ENCODE measurements at regions not wholly inside any gene's neighbourhood (a gene's known extent, or its start where the extent isn't known, plus 50 kb on each side); places are given as distances from the start of the nearest gene placed in this dataset.

DNA sequence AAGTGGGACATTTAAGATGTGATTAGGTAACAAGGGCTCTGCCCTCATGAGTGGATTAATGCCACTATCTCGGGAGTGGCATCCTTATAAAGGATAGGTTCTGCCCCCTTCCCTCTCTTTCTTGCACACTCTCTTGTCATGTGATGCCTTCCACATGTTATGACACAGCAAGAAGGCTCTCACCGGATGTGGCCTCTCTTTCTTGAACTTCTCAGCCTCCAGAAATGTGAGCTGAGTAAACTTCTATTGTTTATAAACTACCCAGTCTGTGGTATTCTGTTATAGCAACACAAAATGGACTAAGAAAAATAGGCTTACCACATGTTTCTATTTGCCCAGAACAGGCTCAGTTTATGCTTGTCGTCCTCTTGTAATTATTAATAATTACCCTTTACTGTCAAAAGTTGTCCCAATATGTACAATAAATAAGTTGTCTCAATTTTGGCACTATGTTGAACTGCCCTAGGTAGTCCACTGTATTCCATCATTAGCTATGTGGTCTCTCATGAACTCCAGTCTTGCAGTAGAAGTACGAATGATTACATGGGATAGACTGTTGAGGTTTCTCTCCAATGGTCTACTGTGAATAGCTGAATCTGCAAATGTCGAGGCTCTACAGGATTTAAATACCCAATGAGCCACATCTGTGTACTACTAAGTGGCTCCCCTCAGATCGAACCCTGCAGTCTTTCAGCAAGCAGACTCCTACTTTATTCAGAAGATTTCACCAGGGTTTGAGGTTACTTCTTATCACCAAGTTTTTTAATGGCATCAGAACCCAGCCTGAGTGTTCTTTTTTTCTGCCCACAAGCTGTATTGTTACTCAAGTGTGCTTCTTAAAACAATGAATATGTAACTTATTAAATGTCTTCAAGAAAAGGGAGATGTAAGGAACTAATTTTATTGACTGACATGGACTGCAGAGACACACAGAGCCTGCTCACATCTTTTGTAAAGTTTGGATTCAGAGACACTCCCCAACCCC is 102.0 kb upstream of the LEF1 start:
- DNase-seq, result no peak

- no peak for DNase-seq
Measured at GRCh38 chr4:108264693-108265092, 96.0 kb upstream of the LEF1 start.

- no peak for DNase-seq
Measured at GRCh38 chr4:108263057-108263456, 94.3 kb upstream of the LEF1 start.

- no peak for DNase-seq
Measured at GRCh38 chr4:108261026-108261425, 92.3 kb upstream of the LEF1 start.

DNA sequence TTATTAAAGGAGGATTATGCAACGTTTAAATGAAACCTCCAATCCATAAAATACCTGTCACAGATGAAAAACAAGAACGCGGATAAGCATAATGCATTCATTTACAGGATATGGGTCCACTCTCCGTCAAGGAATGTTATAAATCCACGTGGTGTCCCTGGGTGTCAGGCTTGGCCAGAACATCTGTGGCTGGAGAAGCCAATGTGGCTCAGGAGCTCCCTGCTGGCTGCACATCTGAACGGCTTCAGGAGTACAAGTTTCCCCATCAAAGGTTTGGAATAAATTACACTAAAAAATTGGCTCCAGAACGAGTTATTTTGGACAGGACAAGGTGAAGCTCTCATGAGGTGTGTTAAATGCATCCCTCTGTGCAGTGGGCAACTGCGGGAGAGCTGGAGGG is 87.8 kb upstream of the LEF1 start:
- DNase-seq, result no peak

DNA sequence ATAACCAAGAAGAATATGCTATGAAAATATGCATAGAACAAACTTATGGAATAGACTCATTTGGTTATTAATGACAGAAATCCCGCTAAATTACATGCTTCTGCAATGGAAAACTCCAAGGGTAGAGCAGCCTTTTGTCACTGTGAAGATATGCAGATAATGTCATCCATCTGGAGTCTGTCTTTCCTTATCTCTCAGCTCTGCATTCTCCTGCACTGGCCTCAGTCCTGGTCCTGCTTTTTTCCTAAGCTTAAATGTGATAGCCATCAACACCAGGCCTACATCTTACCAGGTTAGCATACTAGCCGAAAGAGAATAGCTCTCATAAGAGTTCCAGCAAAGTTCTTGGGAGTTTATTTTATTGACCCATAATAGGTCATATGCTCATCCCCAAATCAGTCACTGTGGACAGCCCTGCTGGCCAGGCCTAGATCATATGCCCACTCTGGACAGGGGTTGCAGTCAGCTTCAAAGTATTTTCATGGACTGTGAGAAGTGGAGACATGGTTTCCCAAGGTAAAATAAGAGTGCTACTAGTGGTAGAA is 86.5 kb upstream of the LEF1 start:
- no peak for DNase-seq

DNA sequence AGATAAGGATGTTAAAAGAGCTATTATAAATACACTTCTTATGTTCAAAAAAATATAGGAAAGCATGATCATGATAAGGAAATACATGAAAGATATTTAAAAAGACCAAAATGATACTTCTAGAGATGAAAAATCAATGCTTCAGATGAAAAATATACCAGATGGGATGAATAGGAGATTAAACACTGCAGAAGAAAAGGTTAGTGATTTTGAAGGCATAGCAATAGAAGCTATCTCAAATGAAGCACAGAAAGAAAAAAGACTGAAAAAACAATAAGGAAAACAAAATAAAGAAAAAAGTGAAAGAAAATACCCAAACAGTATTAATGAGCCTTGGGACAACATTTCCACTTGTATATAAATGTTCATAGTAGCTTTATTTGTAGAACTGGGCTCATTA is 80.7 kb upstream of the LEF1 start:
- DNase-seq, result no peak

DNA sequence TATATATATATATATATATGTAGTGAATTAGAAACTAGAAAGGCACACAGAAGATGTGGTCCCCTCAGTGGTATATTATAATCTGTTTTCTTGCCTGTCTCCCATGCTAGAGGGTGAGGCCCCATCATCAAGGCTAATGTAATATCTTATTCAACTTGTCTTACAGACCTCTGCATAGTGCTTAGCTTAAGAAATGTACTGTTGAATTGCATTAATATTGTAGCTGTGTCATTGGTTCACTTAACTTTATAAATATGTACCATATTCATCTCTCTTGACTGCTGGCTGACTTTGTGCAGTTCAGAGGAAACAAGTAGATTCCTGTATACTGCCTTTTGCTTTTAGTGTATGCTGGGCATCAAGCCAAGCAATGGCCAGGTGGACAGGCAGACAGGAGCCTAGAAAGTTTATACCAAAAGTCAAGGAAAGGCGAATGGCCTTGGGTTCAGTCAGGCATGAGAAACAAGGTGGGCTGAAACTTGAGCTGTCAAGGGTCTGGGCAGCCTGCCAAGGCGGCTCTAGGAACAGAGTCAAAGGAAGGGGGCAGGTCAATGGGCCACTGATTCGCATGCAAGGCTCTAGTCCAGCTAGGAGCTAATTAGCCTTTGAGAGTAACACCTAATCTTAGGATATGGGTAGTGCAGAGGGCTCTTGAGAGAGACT is 78.8 kb upstream of the LEF1 start:
- no peak for DNase-seq

GRCh38 chr4:108244606-108245005 is 75.9 kb upstream of the LEF1 start:
- DNase-seq, result no peak

- peak; percentile 39 to 52 for DNase-seq
Measured at GRCh38 chr4:108240366-108240765, 71.6 kb upstream of the LEF1 start.

DNA sequence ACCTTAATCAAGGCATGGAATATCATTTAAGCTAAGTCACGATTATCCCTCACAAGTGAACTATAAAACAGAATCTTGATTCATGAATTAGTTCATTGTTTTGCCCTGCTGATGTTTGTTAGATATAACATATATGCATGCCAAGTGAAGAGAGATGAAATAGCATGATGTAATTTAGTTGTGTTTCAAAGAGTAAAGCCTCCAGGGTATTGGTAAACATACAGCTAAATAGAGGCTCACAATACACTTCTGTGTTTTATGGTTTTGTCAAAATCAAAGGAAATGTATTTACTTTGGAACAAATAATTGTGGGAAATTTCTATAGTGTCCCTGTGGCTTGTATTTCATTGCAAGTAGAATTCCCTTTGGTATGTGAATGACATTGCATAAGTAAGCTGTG is 69.0 kb upstream of the LEF1 start:
- no peak for DNase-seq

DNA sequence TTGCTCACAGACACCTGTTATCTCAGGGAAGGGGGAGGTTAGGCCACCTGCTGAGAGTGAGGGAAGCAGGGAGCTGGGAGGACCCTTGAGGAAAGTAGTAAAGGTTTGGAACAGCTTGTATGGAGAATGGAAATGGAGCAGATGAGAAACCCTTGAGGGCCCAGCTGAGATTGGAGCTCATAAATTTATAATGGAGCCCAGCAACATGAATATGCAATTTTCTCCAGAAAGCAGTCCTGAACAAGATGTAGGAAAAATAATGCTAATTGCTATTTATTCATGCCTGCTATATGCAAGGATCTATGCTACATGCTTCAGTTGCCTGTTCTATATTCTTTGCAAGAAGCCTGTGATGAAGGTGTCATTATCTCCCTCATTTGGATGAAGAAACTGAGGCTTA is 67.5 kb upstream of the LEF1 start:
- DNase-seq, result no peak

DNA sequence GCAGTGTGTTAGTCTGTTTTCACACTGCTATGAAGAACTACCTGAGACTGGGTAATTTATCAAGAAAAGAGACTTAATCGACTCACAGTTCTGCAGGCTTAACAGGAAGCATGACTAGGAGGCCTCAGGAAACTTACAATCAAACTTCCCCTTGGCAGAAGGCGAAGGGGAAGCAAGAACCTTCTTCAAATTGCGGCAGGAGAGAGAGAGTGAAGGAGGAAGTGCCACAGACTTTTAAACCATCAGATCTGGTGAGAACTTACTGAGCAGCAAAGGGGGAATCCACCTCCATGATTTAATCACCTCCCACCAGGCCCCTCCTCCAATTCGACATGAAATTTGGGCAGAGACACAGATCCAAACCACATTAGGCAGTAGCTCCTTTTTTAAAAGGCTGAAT is 59.2 kb upstream of the LEF1 start:
- no peak for DNase-seq

DNA sequence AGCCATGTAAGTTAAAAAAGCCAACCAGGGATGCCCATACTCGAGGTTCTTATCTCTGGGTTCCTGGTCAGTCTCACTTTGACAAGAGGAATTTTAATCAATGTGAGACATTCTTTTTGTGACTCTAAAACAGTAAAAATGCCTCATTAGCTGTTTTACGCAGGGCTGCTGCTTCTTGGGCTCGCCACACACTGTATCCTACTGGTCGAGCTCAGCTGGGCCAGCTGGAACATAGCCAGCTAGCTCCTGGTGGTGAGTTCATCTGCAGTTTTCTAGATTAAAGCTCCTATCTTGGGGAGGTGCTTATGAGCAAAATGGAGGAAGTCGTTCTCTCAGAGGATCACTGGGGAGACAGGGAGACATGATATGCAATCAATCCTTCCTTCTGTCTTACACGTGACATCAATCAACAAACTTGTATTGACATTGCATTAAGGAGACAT is 55.9 kb upstream of the LEF1 start:
- DNase-seq, result no peak

DNA sequence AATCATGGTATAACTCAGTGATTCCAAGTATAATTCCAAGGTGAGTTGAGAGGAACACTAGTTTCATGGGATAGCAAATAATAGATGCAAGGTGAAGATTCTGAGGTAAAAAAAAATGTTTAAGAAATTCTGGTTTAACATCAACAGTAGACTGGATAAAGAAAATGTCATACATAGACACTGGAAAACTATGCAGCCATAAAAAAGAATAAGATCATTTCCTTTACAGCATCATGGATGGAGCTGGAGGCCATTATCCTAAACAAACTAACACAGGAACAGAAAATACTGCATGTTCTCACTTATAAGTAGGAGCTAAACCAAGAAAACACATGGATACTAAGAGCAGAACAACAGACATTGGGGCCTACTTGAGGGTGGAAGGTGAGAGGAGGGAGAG is 54.6 kb upstream of the LEF1 start:
- no peak for DNase-seq

GRCh38 chr4:108219998-108220397 is 51.3 kb upstream of the LEF1 start:
- no peak for DNase-seq

Measured in inflammatory macrophage (primary cell).